Lung (tissue), 11 donors: ENCODE measurements at regions not wholly inside any gene's neighbourhood (a gene's known extent, or its start where the extent isn't known, plus 50 kb on each side); places are given as distances from the start of the nearest gene placed in this dataset.

ENCODE experiments used
- ATAC-seq: fragments of 200-7000 bp; cut with Tn5 transposase; one replicate; pipeline ENCODE4 v1.9.1; 2020; ENCODE audit warnings: moderate number of reproducible peaks; ENCODE audit not compliant: insufficient read depth, low FRiP score
- DNase-seq, 3 donors: peaks; one replicate each; pipeline ENCODE4 v3.0.0-alpha.2; 2013 to 2017
- H3K27ac ChIP-seq, 2 donors: one replicate each; pipeline ENCODE4 v1.5.1; 2013; ENCODE audit warnings: mild to moderate bottlenecking in 2 of 2, moderate library complexity in 2 of 2, control low read depth in 1 of 2, inconsistent platforms in 1 of 2, low read depth in 1 of 2, low read length in 1 of 2
- H3K27me3 ChIP-seq, 3 donors: one replicate each; pipeline ENCODE4 v1.5.1; 2013; ENCODE audit warnings: low read length in 2 of 3; ENCODE audit not compliant: control insufficient read depth in 3 of 3, insufficient read depth in 3 of 3
- H3K36me3 ChIP-seq, 4 donors: one replicate each; pipeline ENCODE4 v1.5.1; 2013; ENCODE audit warnings: low read length in 4 of 4, mild to moderate bottlenecking in 1 of 4, moderate library complexity in 1 of 4; ENCODE audit not compliant: control insufficient read depth in 4 of 4, insufficient read depth in 4 of 4
- H3K4me1 ChIP-seq, 5 donors: one replicate each; pipeline ENCODE4 v1.5.1; 2013; ENCODE audit warnings: low read length in 5 of 5, mild to moderate bottlenecking in 2 of 5, moderate library complexity in 1 of 5; ENCODE audit not compliant: control insufficient read depth in 5 of 5, insufficient read depth in 5 of 5
- H3K4me3 ChIP-seq: one replicate; pipeline ENCODE4 v1.5.1; 2013; ENCODE audit warnings: mild to moderate bottlenecking, control low read depth, moderate library complexity
- H3K9ac ChIP-seq, 2 donors: one replicate each; pipeline ENCODE4 v1.5.1; 2013; ENCODE audit warnings: low read length in 2 of 2, control low read depth in 1 of 2; ENCODE audit not compliant: insufficient read depth in 1 of 2
- H3K9me3 ChIP-seq, 4 donors: one replicate each; pipeline ENCODE4 v1.5.1; 2013; ENCODE audit warnings: low read length in 3 of 4, mild to moderate bottlenecking in 1 of 4, moderate library complexity in 1 of 4; ENCODE audit not compliant: control insufficient read depth in 4 of 4, insufficient read depth in 3 of 4
- CTCF ChIP-seq: IDR thresholded peaks from 2 replicates; pipeline ENCODE4 v1.5.1; 2012; ENCODE audit warnings: mild to moderate bottlenecking; ENCODE audit errors: control extremely low read depth, extremely low read depth
- WGBS, 2 donors: extraction: QIAGEN DNeasy Blood & Tissue Kit; methylation state at CpG; one replicate each; pipeline ENCODE4 v1.1.7; 2013; 5-methylcytosine and 5-hydroxymethylcytosine counted together
- donor health status: control.
- donor health status: control.
- donor health status: Bipolar disorder and iron deficiency.
- donor health status: healthy.
- donor health status: DM: yes; HTN: yes; CAD: no.

- H3K9ac ChIP-seq: no peak overlapping the region
- H3K9me3 ChIP-seq: no peaks in the 10 kb centered on the region
- H3K36me3 ChIP-seq: no peaks in the 10 kb centered on the region
- no peak overlapping the region for H3K27ac ChIP-seq
- 59 to 67% methylated on average over 1 of the region's 1 CpG for WGBS, 2 donors
- ATAC-seq (no peak), DNase-seq (no peak)
- H3K4me1 ChIP-seq: no peaks in the 10 kb centered on the region
- no peak overlapping the region for H3K4me3 ChIP-seq
- no peak for TF ChIP-seq CTCF
- H3K27me3 ChIP-seq: no peaks in the 10 kb centered on the region
These were observed 77.0 kb upstream of the SMARCA2 start for GRCh38 chr9:1938135-1938534.

- TF ChIP-seq CTCF: no peak
- Histone ChIP-seq H3K4me3 (no peak overlapping the region), H3K9me3 (no peaks in the 10 kb centered on the region), H3K9ac (no peak overlapping the region), H3K27ac (no peak overlapping the region), H3K27me3 (no peaks in the 10 kb centered on the region), H3K36me3 (no peaks in the 10 kb centered on the region), H3K4me1 (no peaks in the 10 kb centered on the region)
- WGBS, 2 donors: 80 to 83% methylated on average over 2 of the region's 2 CpGs
- DNase-seq (no peak), ATAC-seq (no peak)
These were observed 76.4 kb upstream of the SMARCA2 start for GRCh38 chr9:1938675-1939170.

- no peaks in the 10 kb centered on the region for H3K36me3 ChIP-seq
- H3K27me3 ChIP-seq: no peaks in the 10 kb centered on the region
- H3K4me1 ChIP-seq: no peaks in the 10 kb centered on the region
- DNase-seq (no peak), ATAC-seq (no peak)
- TF ChIP-seq CTCF: no peak
- H3K27ac ChIP-seq: no peak overlapping the region
- WGBS, 2 donors: 88 to 91% methylated on average over 1 of the region's 1 CpG
- H3K9ac ChIP-seq: no peak overlapping the region
- H3K4me3 ChIP-seq: no peak overlapping the region
- H3K9me3 ChIP-seq: no peaks in the 10 kb centered on the region
These were observed 75.7 kb upstream of the SMARCA2 start for GRCh38 chr9:1939466-1939865.

- WGBS, 2 donors: 52 to 53% methylated on average over 7 of the region's 7 CpGs
- no peak overlapping the region for H3K9ac ChIP-seq
- H3K27me3 ChIP-seq: no peaks in the 10 kb centered on the region
- peak; percentile 22 for TF ChIP-seq CTCF
- H3K9me3 ChIP-seq: no peaks in the 10 kb centered on the region
- no peak overlapping the region for H3K27ac ChIP-seq
- H3K36me3 ChIP-seq: no peaks in the 10 kb centered on the region
- ATAC-seq: no peak
- DNase-seq: peak in 2 of 3 donors; percentile 19 to 24
- no peaks in the 10 kb centered on the region for H3K4me1 ChIP-seq
- H3K4me3 ChIP-seq: no peak overlapping the region
These were observed 75.2 kb upstream of the SMARCA2 start for GRCh38 chr9:1939926-1940368.
